SK-N-SH treated with all-trans-retinoic acid at 6 μM for 48 hours (cell line): ENCODE measurements at regions not wholly inside any gene's neighbourhood (a gene's known extent, or its start where the extent isn't known, plus 50 kb on each side); places are given as distances from the start of the nearest gene placed in this dataset.

Experiments
- CSDC2 ChIP-seq: fragments of 250-450 bp; sonication (Bioruptor Pico); IDR thresholded peaks from 2 replicates; pipeline ENCODE4 v1.5.0; 2020; ENCODE audit warnings: mild to moderate bottlenecking, moderate library complexity
- OSR1 ChIP-seq: fragments of 250-450 bp; sonication (Bioruptor Pico); IDR thresholded peaks from 2 replicates; pipeline ENCODE4 v1.8.0; 2022; ENCODE audit warnings: moderate library complexity, mild to moderate bottlenecking, inconsistent platforms
- RARB ChIP-seq: fragments of 250-450 bp; sonication (Bioruptor Pico); IDR thresholded peaks from 2 replicates; pipeline ENCODE4 v1.8.0; 2021; ENCODE audit warnings: mild to moderate bottlenecking, moderate library complexity
- ZFP3 ChIP-seq: fragments of 250-450 bp; sonication (Bioruptor Pico); IDR thresholded peaks from 2 replicates; pipeline ENCODE4 v1.5.0; 2020; ENCODE audit warnings: mild to moderate bottlenecking, moderate library complexity
- TF ChIP-seq, protein P1 (sequence below): fragments of 250-450 bp; sonication (Bioruptor Pico); IDR thresholded peaks from 2 replicates; pipeline ENCODE4 v1.8.0; 2020; ENCODE audit warnings: mild to moderate bottlenecking, moderate library complexity, borderline replicate concordance

GRCh38 chr2:120924924-120925323, 189.3 kb downstream of the GLI2 start:
- TF ChIP-seq OSR1 (CRISPR knock-in tag) (no peak), CSDC2 (CRISPR knock-in tag) (no peak), ZFP3 (no peak), RARB (CRISPR knock-in tag) (no peak)
- TF ChIP-seq, protein P1, sequence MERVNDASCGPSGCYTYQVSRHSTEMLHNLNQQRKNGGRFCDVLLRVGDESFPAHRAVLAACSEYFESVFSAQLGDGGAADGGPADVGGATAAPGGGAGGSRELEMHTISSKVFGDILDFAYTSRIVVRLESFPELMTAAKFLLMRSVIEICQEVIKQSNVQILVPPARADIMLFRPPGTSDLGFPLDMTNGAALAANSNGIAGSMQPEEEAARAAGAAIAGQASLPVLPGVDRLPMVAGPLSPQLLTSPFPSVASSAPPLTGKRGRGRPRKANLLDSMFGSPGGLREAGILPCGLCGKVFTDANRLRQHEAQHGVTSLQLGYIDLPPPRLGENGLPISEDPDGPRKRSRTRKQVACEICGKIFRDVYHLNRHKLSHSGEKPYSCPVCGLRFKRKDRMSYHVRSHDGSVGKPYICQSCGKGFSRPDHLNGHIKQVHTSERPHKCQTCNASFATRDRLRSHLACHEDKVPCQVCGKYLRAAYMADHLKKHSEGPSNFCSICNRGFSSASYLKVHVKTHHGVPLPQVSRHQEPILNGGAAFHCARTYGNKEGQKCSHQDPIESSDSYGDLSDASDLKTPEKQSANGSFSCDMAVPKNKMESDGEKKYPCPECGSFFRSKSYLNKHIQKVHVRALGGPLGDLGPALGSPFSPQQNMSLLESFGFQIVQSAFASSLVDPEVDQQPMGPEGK (CRISPR knock-in tag) = no peak
